GM21367 (cell line): ENCODE measurements at regions not wholly inside any gene's neighbourhood (a gene's known extent, or its start where the extent isn't known, plus 50 kb on each side); places are given as distances from the start of the nearest gene placed in this dataset.
"Not testable (repeated sequence)": the region's sequence is repeated elsewhere in the genome, so short reads cannot be mapped to it uniquely, and the experiment has no call there.

ENCODE experiments used
- ATAC-seq: cut with Tn5 transposase; IDR thresholded peaks from one replicate; pipeline ENCODE4 v1.9.1; 2021; ENCODE audit not compliant: unreplicated experiment

DNA sequence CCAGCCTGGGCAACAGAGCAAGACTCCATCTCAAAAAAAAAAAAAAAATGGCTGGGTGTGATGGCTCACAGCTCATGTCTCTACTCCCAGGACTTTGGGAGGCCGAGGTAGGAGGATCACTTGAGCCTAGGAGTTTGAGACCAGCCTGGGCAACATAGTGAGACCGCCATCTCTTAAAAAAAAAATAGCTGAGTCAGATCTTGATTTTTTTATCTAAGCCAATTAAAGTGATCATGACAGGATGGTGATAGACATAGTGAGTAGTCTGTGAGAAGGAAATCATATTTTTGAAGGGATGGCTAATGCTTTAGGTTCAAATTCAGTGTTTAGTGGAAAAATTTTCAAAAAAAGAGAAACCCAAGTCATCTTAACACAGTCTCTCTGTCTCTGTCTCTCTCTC, 114.6 kb upstream of the JARID2 start:
- no peak for ATAC-seq

GRCh38 chr6:15131651-15132061, 114.2 kb upstream of the JARID2 start:
- ATAC-seq = no peak

- no peak for ATAC-seq
These were observed 113.7 kb upstream of the JARID2 start for GRCh38 chr6:15132167-15132566.

GRCh38 chr6:15132854-15133670, 112.8 kb upstream of the JARID2 start:
- ATAC-seq = no peak

- no peak for ATAC-seq
These were observed 108.8 kb upstream of the JARID2 start for GRCh38 chr6:15137086-15137485.

DNA sequence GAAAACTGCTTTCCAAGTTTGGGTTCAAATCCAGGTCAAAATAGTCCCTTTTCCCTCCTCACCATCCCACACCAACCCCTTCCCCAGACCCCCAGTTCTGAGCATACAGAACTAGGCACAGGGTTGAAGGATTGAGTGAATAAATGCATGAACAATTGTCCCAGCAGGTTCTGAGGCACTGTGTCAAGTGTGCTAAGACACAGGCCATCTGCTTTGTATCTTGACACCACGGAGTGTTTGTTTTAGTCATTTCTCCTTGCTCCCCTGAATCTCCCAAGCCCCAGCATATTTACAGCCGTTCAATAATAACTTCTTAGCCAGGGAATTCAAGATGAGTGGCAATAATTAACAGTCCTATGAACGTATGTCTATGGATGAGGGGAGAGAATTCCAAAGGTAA, 102.8 kb upstream of the JARID2 start:
- no peak for ATAC-seq

DNA sequence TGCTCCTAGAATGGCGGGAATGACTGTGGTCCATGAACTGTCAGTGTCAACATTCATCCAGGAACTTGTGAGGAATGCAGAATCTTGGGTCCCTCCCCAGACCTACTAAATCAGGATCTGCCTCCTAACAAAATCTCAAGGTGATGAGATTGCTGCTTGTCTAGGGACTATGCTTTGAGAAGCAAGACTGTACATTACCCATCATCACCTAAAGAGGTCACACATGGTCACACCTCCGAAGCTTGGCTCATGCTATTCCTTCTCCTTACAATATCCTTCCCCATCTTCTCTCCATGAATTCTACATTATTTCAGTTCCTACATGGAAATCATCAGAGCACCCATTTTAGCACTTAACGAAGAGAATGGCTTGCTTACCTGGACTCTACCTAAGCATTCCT, 102.3 kb upstream of the JARID2 start:
- ATAC-seq = no peak

GRCh38 chr6:15145821-15146220, 100.0 kb upstream of the JARID2 start:
- no peak for ATAC-seq

DNA sequence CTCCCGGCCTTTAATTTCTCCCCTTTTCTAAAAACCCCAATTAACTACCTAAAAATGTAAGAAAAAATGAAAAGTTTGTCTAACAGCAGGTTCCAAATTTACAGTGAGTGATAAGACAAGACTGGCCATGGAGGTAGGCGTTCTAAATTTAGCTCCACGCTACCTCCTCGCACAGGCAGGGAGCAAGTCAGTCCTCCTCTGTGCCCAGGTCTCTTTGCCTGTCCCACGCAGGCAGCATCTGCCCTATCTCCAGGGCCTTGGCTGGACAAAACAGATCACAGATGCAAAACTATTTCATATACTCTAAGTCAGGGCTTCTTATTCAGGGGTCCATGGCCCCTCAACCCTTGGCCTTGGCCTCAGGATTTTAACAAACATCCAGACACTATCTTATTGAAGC, 98.0 kb upstream of the JARID2 start:
- no peak for ATAC-seq

GRCh38 chr6:15148356-15148946, 97.4 kb upstream of the JARID2 start:
- ATAC-seq = no peak

- no peak for ATAC-seq
These were observed 95.7 kb upstream of the JARID2 start for GRCh38 chr6:15150207-15150606.

DNA sequence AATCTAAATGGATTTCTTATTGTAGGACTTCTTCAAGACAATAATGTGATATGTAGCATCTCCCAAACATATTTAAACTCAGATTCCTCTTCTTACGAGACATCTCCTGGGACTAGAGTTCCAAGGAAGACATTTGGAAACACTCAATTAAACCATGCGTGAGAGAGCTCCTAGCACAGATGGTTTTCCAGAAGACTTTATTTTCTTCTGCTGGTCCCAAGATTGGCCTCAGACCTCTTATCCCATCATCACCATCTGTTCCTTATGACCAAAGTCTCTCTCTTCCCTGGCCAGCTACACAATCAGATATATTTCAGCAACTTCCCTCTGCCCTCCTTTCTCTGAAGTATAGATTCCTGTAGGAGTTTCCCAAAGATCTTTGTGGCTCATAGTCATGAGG, 93.2 kb upstream of the JARID2 start:
- ATAC-seq = no peak

DNA sequence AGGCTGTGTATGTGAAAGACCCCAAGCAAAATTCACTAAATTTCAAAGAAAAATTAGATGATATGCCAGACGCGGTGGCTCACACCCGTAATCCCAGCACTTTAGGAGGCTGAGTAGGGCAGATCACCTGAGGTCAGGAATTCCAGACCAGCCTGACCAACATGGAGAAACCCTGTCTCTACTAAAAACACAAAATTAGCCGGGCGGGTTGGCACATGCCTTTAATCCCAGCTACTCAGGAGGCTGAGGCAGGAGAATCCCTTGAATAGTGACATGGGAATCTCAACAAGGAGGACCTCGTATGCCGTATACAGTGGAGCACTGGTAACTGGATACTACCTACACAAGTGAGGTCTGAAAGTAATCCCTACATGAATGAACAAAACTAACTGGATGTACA, 92.7 kb upstream of the JARID2 start:
- no peak for ATAC-seq

- ATAC-seq = no peak
These were observed 88.4 kb upstream of the JARID2 start for GRCh38 chr6:15157479-15157878.

- ATAC-seq = no peak
These were observed 86.8 kb upstream of the JARID2 start for GRCh38 chr6:15158821-15159619.

DNA sequence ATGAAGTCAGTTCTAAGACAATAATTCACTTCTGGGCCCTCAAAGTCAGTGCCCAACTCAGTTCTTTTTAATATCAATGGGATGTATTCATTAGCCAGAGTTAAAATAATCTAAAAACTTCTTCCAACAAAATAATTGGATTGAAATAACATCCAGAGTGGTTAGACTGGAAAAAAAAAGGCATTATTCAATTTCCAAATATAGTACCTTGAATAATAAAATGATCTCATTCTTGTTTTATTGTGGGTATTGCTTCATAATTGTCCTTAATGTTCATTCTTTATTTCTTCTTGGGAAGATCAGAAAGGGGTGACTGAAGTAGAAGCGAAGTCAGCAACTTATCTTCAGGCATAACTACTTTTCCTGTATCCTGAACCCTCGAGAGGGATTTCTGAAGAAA, 85.1 kb upstream of the JARID2 start:
- ATAC-seq = no peak

DNA sequence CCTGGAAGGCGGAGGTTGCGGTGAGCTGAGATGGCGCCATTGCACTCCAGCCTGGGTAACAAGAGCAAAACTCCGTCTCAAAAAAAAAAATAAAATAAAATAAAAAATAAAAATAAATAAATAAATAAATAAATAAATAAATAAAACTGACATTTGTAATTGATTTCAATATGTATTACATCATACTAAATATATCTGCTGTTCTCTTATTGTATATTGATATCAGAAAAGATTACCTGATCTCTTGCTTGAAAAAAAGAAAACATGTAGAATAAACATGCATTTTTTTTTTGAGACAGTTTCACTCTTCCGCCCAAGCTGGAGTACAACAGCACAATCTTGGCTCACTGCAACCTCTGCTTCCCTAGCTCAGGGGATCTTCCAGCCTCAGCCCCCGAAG, 81.0 kb upstream of the JARID2 start:
- not testable (repeated sequence) for ATAC-seq

DNA sequence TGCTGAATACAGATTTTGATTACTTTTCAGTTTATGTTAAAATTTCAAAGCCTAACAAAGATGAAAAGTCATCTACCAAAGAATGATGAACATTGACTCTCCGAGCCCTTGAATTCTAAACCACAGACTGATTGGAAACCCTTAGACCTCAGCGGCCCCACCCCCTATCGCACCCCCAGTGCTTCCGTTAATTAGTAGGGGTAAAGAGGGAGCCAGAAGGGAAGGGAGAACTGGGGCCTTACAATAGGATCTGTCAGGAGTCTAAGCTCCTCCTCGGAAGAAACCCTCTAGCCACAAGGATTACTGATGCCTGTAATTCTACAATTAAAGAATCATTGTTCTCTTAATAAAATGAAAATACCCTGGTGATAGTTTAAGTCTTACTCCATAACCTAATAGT, 79.7 kb upstream of the JARID2 start:
- ATAC-seq = no peak

DNA sequence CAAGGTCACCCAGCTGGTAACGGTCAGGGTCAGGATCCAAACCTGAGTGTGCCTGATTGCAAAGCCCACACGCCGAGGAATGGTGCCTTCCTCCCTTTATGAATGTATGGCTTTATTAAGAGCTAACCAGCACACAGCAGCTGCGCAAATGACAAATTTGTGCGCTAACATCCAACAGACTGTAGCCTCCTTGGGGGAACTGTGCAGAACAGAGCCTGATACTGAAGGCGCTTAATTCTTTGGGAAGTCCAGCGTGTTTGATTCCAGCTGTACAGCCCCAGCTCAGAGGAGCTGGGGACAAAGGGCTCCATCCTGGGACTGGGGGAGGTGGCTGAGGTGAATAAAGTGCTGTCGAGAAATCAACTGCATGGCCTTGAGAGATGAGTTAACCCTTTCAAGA, 75.7 kb upstream of the JARID2 start:
- ATAC-seq = no peak

GRCh38 chr6:15171026-15171425, 74.8 kb upstream of the JARID2 start:
- no peak for ATAC-seq

DNA sequence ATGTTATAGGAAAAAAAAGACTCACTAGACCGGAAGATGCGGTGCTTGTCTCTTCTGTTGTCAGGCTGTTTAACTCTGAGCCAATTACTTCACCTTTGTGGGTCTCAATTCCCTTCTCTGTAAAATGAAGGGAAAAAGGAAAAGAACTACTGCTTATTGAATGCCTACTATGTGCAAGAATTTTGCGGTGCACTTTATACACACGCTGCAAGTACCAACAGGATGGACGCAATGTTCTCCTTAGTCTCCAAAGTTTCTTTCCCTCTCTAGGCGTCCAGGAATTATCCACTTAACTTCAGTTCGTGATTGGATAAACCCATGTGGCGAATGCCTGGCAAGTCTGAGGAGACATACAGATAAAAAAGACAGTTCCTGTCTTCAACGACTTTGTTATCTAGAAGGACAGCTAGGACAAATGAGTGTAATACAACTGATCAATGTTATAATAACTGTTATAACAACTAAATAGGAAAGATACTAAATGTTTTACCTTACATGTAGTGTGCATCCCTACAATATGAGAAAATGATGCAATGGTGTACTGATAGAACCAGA, 69.0 kb upstream of the JARID2 start:
- no peak for ATAC-seq

- ATAC-seq = no peak
These were observed 61.9 kb upstream of the JARID2 start for GRCh38 chr6:15183979-15184378.
